ENCODE measurements at regions not wholly inside any gene's neighbourhood (a gene's known extent, or its start where the extent isn't known, plus 50 kb on each side); places are given as distances from the start of the nearest gene placed in this dataset.
A peak's percentile ranks its signal among the peaks of the same experiment; 100 is the strongest.
"Not testable (repeated sequence)": the region's sequence is repeated elsewhere in the genome, so short reads cannot be mapped to it uniquely, and the experiment has no call there.

DNA sequence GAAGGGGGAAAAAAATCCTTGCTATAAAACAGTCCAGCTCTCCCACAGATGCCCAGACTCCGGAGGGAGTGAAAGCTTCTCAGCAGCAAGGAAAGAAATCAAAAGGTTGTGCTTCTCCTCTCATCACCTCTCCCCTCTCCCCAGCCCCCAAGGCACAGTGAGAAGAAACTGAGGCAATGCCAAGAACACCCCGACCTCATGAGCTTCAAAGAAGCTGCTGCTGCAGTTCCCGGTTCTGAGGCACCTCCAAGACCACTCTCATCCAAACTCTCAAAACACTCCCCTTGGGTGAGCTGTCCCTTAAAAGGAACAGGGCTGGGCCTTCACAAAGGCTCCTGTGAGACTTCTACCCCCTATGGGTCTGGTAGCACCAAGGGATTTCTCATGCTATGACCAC, 62.0 kb upstream of the KLF7 start:
- no peak for DNase-seq (ENCODE audit: extremely low read depth, low read depth)
- TF ChIP-seq, protein P1, sequence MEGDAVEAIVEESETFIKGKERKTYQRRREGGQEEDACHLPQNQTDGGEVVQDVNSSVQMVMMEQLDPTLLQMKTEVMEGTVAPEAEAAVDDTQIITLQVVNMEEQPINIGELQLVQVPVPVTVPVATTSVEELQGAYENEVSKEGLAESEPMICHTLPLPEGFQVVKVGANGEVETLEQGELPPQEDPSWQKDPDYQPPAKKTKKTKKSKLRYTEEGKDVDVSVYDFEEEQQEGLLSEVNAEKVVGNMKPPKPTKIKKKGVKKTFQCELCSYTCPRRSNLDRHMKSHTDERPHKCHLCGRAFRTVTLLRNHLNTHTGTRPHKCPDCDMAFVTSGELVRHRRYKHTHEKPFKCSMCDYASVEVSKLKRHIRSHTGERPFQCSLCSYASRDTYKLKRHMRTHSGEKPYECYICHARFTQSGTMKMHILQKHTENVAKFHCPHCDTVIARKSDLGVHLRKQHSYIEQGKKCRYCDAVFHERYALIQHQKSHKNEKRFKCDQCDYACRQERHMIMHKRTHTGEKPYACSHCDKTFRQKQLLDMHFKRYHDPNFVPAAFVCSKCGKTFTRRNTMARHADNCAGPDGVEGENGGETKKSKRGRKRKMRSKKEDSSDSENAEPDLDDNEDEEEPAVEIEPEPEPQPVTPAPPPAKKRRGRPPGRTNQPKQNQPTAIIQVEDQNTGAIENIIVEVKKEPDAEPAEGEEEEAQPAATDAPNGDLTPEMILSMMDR (IDR thresholded peaks at IDR 0.05; ENCODE audit: low read depth, low read length, missing control alignments) = no peak
- H3K4me3 ChIP-seq (replicated peaks; ENCODE audit: low read depth, low read length) = no peak overlapping the region

DNA sequence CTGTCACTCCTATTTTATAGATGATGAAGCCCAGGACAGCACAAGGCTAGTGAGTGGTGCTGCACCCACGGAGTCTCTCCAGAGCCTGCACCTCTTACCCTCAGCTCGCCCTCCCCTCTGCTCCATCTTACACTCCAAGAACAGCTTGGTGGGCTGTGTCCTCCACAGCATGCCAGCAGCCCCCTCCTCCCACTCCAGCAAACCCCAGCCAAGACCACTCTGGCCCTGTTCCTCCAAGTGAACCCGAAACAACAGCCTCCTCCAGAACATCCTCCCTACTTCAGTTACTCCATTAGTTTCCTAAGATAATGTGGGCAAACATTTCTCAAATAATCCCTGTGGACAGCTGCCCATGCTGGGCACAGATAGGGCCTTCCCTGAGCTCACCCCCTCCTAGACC, 62.7 kb upstream of the KLF7 start:
- TF ChIP-seq, protein P1 (IDR thresholded peaks at IDR 0.05; ENCODE audit: low read depth, low read length, missing control alignments) = no peak
- DNase-seq (ENCODE audit: extremely low read depth, low read depth) = no peak
- no peak overlapping the region for H3K4me3 ChIP-seq (replicated peaks; ENCODE audit: low read depth, low read length)

DNA sequence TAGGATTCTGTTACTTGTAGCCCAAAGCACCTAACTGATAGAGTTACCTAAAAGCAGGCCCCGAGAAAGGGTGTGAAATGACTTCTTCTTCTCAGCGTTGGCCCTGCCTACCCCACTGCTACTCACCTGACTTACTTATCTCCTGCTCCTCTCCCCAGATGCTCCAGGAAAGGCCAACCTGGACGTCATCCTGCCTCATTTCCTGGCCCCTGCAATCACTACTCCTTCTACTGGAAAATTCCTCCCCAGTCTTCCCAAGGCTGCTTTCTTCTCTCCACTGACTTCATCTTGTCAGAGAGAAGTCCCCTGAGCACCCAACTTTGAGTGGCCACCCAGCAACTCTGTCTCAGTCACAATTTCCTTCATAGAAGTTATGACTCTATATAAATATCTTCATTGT, 63.4 kb upstream of the KLF7 start:
- no peak for DNase-seq (ENCODE audit: extremely low read depth, low read depth)
- no peak overlapping the region for H3K4me3 ChIP-seq (replicated peaks; ENCODE audit: low read depth, low read length)
- TF ChIP-seq, protein P1 (IDR thresholded peaks at IDR 0.05; ENCODE audit: low read depth, low read length, missing control alignments) = no peak

DNA sequence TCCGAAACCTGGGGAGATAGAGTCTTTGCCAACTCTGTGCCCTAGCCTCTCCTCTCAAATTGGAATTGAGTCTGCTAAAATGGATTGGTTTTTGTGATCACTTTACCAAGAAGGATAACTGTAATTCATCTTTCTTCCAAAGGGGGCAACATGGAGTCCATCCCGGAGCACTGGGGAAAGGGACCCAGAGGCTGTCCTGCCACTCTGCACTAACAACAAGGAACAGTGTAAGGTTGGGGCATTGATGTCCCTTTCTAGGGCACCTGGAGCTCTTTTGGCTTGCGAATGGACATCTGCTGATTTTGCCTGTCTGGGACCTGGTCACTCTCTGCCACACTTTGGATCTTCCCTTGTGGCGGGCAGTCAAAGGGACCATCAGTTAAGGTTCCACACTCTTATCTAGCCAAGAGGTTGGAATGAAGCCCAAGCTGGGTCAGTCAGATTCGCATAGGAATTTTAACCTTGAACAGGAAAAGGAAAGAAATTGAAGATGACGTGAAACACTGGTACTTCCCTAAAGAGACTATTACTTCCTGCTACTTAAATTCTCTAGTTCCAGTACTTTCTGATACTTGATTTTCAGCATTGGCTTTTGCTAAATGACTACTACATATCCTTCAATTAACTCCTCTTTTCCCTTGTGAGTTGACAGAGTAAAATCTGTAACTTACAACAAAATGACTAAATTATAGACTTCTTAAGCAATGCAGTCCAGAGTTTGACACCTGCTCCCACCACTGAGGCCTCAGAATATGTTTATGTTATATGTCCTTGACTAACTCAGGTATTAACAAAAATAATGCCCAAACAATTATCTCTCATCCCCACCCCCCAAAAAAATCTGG, 64.7 kb upstream of the KLF7 start:
- no peak overlapping the region for H3K4me3 ChIP-seq (replicated peaks; ENCODE audit: low read depth, low read length)
- DNase-seq (ENCODE audit: extremely low read depth, low read depth) = no peak
- TF ChIP-seq, protein P1 (IDR thresholded peaks at IDR 0.05; ENCODE audit: low read depth, low read length, missing control alignments) = peak; percentile 57

DNA sequence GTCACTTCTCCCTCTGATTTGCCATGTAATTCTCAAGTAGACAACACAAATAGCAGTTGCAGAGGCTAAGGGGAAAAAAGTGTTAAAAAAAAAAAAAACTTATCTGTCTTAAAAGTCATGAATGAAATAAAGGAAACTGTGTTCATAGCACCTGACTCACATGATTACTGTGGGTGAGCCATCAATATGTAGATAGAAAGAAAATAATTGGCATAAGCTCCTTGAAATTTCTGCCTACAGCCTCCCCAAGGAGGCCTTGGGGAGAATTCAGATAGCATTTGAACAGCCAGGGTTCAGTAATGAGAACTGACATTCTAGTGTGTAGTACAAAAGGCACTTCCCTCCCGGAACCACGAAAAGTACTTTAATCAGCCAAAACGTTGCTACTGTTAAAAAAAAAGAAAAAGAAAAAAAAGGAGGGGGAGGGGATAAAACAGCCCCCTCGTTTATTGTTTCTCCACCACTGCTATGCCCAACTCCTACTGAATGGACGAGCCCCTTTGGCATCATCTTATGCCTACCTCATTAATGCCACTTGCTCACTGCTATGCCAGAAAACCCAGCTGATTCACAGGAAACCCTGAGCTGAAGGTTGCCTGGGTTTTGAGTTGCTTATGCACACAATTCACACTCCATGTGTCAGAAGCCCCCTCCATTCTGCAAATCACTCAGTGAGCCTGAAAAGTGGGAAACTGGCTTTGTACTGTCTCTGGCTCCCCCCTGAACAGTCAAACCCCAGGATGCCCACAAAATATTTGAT, 65.5 kb upstream of the KLF7 start:
- DNase-seq (ENCODE audit: extremely low read depth, low read depth) = no peak
- no peak overlapping the region for H3K4me3 ChIP-seq (replicated peaks; ENCODE audit: low read depth, low read length)

DNA sequence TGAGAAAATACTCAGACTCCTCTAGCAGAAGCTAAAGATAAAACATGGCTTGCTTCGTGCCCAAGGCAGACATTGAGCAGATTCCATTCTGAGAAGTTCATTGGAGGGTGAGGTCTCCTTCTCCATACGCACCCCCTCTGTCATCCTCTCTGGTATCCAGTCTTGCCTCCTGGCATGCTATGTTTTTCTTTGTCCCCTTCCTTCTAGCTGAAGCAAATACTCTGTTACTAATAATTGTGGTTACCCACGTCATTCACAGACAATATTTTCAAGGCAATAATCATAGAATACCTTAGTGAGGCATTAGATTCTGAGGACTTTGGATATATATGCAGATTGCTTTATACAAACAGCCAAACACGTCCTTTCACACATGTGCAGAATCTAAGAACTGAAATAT, 66.2 kb upstream of the KLF7 start:
- no peak overlapping the region for H3K4me3 ChIP-seq (replicated peaks; ENCODE audit: low read depth, low read length)
- no peak for DNase-seq (ENCODE audit: extremely low read depth, low read depth)
- TF ChIP-seq, protein P1 (IDR thresholded peaks at IDR 0.05; ENCODE audit: low read depth, low read length, missing control alignments) = no peak

More for the DNA sequence above, 65.5 kb upstream of the KLF7 start:
- TF ChIP-seq, protein P1 (IDR thresholded peaks at IDR 0.05; ENCODE audit: low read depth, low read length, missing control alignments) = no peak

DNA sequence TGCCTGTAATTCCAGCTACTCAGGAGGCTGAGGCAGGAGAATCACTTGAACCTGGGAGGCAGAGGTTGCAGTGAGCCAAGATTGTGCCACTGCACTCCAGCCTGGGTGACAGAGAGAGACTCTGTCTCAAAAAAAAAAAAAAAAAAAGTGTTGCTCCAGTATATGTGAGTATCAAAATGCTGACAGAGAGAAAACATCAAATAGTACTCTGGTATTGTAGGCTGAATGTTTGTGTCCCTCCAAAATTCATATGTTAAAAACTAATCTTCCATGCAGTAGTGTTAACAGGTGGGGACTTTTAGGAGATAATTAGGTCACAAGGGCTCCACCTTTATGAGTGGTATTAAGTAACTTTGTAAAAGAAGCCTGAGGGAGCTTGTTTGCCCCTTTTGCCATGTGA, 67.4 kb upstream of the KLF7 start:
- not testable (repeated sequence) for H3K4me3 ChIP-seq (replicated peaks; ENCODE audit: low read depth, low read length); DNase-seq (ENCODE audit: extremely low read depth, low read depth)

Measured in HFF-Myc (cell line).